Trophoblast cell (in vitro differentiated cells and primary cell): ENCODE measurements at regions not wholly inside any gene's neighbourhood (a gene's known extent, or its start where the extent isn't known, plus 50 kb on each side); places are given as distances from the start of the nearest gene placed in this dataset.

Experiments
- DNase-seq, 2 donors: peaks; one replicate each; pipeline ENCODE4 v3.0.0-alpha.2; 2016
- H2AFZ ChIP-seq: 2 replicates; pipeline ENCODE4 v1.6.1; 2013; ENCODE audit warnings: low read length, moderate library complexity, mild to moderate bottlenecking; ENCODE audit not compliant: insufficient read depth, poor library complexity
- H2AK5ac ChIP-seq: 2 replicates; pipeline ENCODE4 v1.6.1; 2013; ENCODE audit warnings: mild to moderate bottlenecking, low read length
- H2BK120ac ChIP-seq: 2 replicates; pipeline ENCODE4 v1.6.1; 2013; ENCODE audit warnings: low read length, mild to moderate bottlenecking, moderate library complexity; ENCODE audit not compliant: insufficient read depth, poor library complexity
- H2BK12ac ChIP-seq: 2 replicates; pipeline ENCODE4 v1.6.1; 2013; ENCODE audit warnings: mild to moderate bottlenecking, low read length, moderate library complexity
- H2BK5ac ChIP-seq: 2 replicates; pipeline ENCODE4 v1.6.1; 2013; ENCODE audit warnings: low read length, low read depth, moderate library complexity, mild to moderate bottlenecking; ENCODE audit not compliant: poor library complexity
- H3K14ac ChIP-seq: 2 replicates; pipeline ENCODE4 v1.6.1; 2013; ENCODE audit warnings: mild to moderate bottlenecking, low read length
- H3K18ac ChIP-seq: 2 replicates; pipeline ENCODE4 v1.6.1; 2013; ENCODE audit warnings: mild to moderate bottlenecking, low read length
- H3K23ac ChIP-seq: 2 replicates; pipeline ENCODE4 v1.6.1; 2013; ENCODE audit warnings: low read length
- H3K27ac ChIP-seq: 2 replicates; pipeline ENCODE4 v1.5.1; 2013; ENCODE audit warnings: low read depth, mild to moderate bottlenecking, inconsistent platforms, low read length, moderate library complexity
- H3K27me3 ChIP-seq: 2 replicates; pipeline ENCODE4 v1.6.1; 2013; ENCODE audit warnings: inconsistent platforms, mild to moderate bottlenecking, low read length, moderate library complexity; ENCODE audit not compliant: insufficient read depth
- H3K36me3 ChIP-seq, 2 experiments: 1 replicate in 1 of 2; 2 replicates in 1 of 2; pipeline ENCODE4 v1.6.1; 2013; ENCODE audit warnings: low read length in 2 of 2, mild to moderate bottlenecking in 2 of 2, moderate library complexity in 1 of 2; ENCODE audit not compliant: insufficient read depth in 2 of 2, control insufficient read depth in 1 of 2
- H3K4ac ChIP-seq: 2 replicates; pipeline ENCODE4 v1.6.1; 2013; ENCODE audit warnings: low read depth, mild to moderate bottlenecking, low read length, moderate library complexity
- H3K4me1 ChIP-seq, 2 experiments: 1 replicate in 1 of 2; 2 replicates in 1 of 2; pipeline ENCODE4 v1.6.1; 2013; ENCODE audit warnings: low read length in 2 of 2, mild to moderate bottlenecking in 2 of 2, moderate library complexity in 1 of 2; ENCODE audit not compliant: insufficient read depth in 2 of 2, control insufficient read depth in 1 of 2
- H3K4me2 ChIP-seq: 2 replicates; pipeline ENCODE4 v1.6.1; 2013; ENCODE audit warnings: inconsistent platforms, mild to moderate bottlenecking, low read length, moderate library complexity
- H3K4me3 ChIP-seq: 2 replicates; pipeline ENCODE4 v1.5.1; 2013; ENCODE audit warnings: mild to moderate bottlenecking, low read depth, low read length, inconsistent platforms
- H3K79me1 ChIP-seq: one replicate; pipeline ENCODE4 v1.6.1; 2013; ENCODE audit warnings: low read length
- H3K79me2 ChIP-seq: 2 replicates; pipeline ENCODE4 v1.6.1; 2013; ENCODE audit warnings: low read length, mild to moderate bottlenecking; ENCODE audit not compliant: control insufficient read depth, insufficient read depth, poor library complexity
- H3K9ac ChIP-seq: 2 replicates; pipeline ENCODE4 v1.6.1; 2013; ENCODE audit warnings: mild to moderate bottlenecking, low read length
- H3K9me3 ChIP-seq: 2 replicates; pipeline ENCODE4 v1.6.1; 2013; ENCODE audit warnings: low read depth, mild to moderate bottlenecking, control low read depth, inconsistent platforms, low read length; ENCODE audit not compliant: insufficient read depth
- H4K12ac ChIP-seq: 2 replicates; pipeline ENCODE4 v1.6.1; 2013; ENCODE audit warnings: low read depth, mild to moderate bottlenecking, low read length, moderate library complexity
- H4K8ac ChIP-seq: 2 replicates; pipeline ENCODE4 v1.6.1; 2013; ENCODE audit warnings: low read depth, mild to moderate bottlenecking, low read length, moderate library complexity
- H4K91ac ChIP-seq: one replicate; pipeline ENCODE4 v1.6.1; 2013; ENCODE audit warnings: low read depth, mild to moderate bottlenecking, low read length, moderate library complexity
- WGBS: extraction: QIAGEN DNeasy Blood & Tissue Kit; methylation state at CpG from one replicate; pipeline ENCODE4 v1.1.7; 2013; ENCODE audit warnings: missing lambda C conversion rate; ENCODE audit not compliant: insufficient read length, insufficient coverage; ENCODE audit errors: extremely low coverage; 5-methylcytosine and 5-hydroxymethylcytosine counted together

- Histone ChIP-seq H2BK12ac (no peak overlapping the region), H4K12ac (no peak overlapping the region), H3K14ac (no peak overlapping the region), H2AFZ (no peak overlapping the region), H3K4me2 (no peak overlapping the region), H3K23ac (no peak overlapping the region), H3K9ac (no peak overlapping the region), H3K18ac (no peak overlapping the region), H3K27me3 (no peaks in the 10 kb centered on the region), H2BK120ac (no peak overlapping the region), H2AK5ac (no peak overlapping the region), H4K8ac (no peak overlapping the region), H3K4ac (no peak overlapping the region), H3K79me1 (no peaks in the 10 kb centered on the region), H3K4me3 (no peak overlapping the region), H3K79me2 (no peaks in the 10 kb centered on the region), H3K9me3 (no peaks in the 10 kb centered on the region), H3K4me1 (no peaks in the 10 kb centered on the region), H2BK5ac (no peak overlapping the region), H3K27ac (no peak overlapping the region), H3K36me3 (no peaks in the 10 kb centered on the region), H4K91ac (no peak overlapping the region)
- no peak for DNase-seq
- no CpG with 5 or more reads among the region's 6 CpGs for WGBS
These were observed 369.7 kb downstream of the EPHA4 start for GRCh38 chr2:221202431-221202830.

- no peak overlapping the region for H3K23ac ChIP-seq
- H3K27ac ChIP-seq: no peak overlapping the region
- no peak overlapping the region for H3K9ac ChIP-seq
- no peak overlapping the region for H2BK5ac ChIP-seq
- DNase-seq: no peak
- H3K79me1 ChIP-seq: no peaks in the 10 kb centered on the region
- H3K18ac ChIP-seq: no peak overlapping the region
- no peak overlapping the region for H4K8ac ChIP-seq
- no peak overlapping the region for H3K4ac ChIP-seq
- H3K4me3 ChIP-seq: no peak overlapping the region
- H3K14ac ChIP-seq: no peak overlapping the region
- H4K12ac ChIP-seq: no peak overlapping the region
- no peak overlapping the region for H2AK5ac ChIP-seq
- H3K36me3 ChIP-seq: no peaks in the 10 kb centered on the region
- no peaks in the 10 kb centered on the region for H3K79me2 ChIP-seq
- H2AFZ ChIP-seq: no peak overlapping the region
- H3K4me2 ChIP-seq: no peak overlapping the region
- WGBS: no CpG with 5 or more reads among the region's 2 CpGs
- H3K9me3 ChIP-seq: no peaks in the 10 kb centered on the region
- H2BK120ac ChIP-seq: no peak overlapping the region
- H4K91ac ChIP-seq: no peak overlapping the region
- H3K4me1 ChIP-seq: no peaks in the 10 kb centered on the region
- no peak overlapping the region for H2BK12ac ChIP-seq
- H3K27me3 ChIP-seq: no peaks in the 10 kb centered on the region
These were observed 369.0 kb downstream of the EPHA4 start for GRCh38 chr2:221203125-221203524.

GRCh38 chr2:221203856-221204255 lies 368.2 kb downstream of the EPHA4 start:
- DNase-seq: no peak
- Histone ChIP-seq H3K23ac (no peak overlapping the region), H3K4me2 (no peak overlapping the region), H3K79me1 (no peaks in the 10 kb centered on the region), H3K27me3 (no peaks in the 10 kb centered on the region), H4K91ac (no peak overlapping the region), H3K36me3 (no peaks in the 10 kb centered on the region), H3K9me3 (no peaks in the 10 kb centered on the region), H2BK120ac (no peak overlapping the region), H2AK5ac (no peak overlapping the region), H3K4me1 (no peaks in the 10 kb centered on the region), H3K27ac (no peak overlapping the region), H2BK5ac (no peak overlapping the region), H4K12ac (no peak overlapping the region), H3K14ac (no peak overlapping the region), H2BK12ac (no peak overlapping the region), H2AFZ (no peak overlapping the region), H3K9ac (no peak overlapping the region), H3K4ac (no peak overlapping the region), H3K4me3 (no peak overlapping the region), H3K79me2 (no peaks in the 10 kb centered on the region), H3K18ac (no peak overlapping the region), H4K8ac (no peak overlapping the region)
- no CpG with 5 or more reads among the region's 2 CpGs for WGBS

DNA sequence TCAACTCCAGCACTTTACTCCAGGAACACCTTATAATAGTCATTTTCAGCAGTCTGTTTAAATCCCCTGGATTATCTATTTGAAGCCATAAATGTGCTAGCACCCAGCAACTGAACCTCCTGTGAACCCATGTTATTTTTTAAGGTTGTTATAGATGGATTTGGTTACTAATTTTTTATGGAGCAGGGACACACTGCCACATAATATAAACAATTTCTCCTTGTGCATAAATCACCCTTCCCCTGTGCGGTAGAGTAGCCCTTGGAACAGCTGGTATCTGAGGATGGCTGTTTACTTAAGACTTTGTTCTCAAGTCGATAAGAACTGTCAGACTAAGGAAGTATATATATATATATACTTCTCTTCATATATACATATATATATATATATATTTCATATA lies 367.4 kb downstream of the EPHA4 start:
- H2BK120ac ChIP-seq: no peak overlapping the region
- H3K79me1 ChIP-seq: no peaks in the 10 kb centered on the region
- no peak overlapping the region for H4K91ac ChIP-seq
- no peaks in the 10 kb centered on the region for H3K4me1 ChIP-seq
- no peaks in the 10 kb centered on the region for H3K79me2 ChIP-seq
- H3K4ac ChIP-seq: no peak overlapping the region
- H3K36me3 ChIP-seq: no peaks in the 10 kb centered on the region
- H2AFZ ChIP-seq: no peak overlapping the region
- H2BK5ac ChIP-seq: no peak overlapping the region
- no peak overlapping the region for H3K9ac ChIP-seq
- no peak overlapping the region for H4K12ac ChIP-seq
- no peak overlapping the region for H3K23ac ChIP-seq
- H3K18ac ChIP-seq: no peak overlapping the region
- no peak for DNase-seq
- no CpG with 5 or more reads among the region's 2 CpGs for WGBS
- H3K4me2 ChIP-seq: no peak overlapping the region
- H3K9me3 ChIP-seq: no peaks in the 10 kb centered on the region
- H3K27ac ChIP-seq: no peak overlapping the region
- no peaks in the 10 kb centered on the region for H3K27me3 ChIP-seq
- no peak overlapping the region for H2BK12ac ChIP-seq
- no peak overlapping the region for H3K14ac ChIP-seq
- no peak overlapping the region for H4K8ac ChIP-seq
- no peak overlapping the region for H2AK5ac ChIP-seq
- no peak overlapping the region for H3K4me3 ChIP-seq
